Stimulated activated CD4-positive, alpha-beta T cell treated with anti-CD3 and anti-CD28 coated beads, Interleukin-4, amount 100 ng/mL, for 1 hour (primary cell): ENCODE measurements at regions not wholly inside any gene's neighbourhood (a gene's known extent, or its start where the extent isn't known, plus 50 kb on each side); places are given as distances from the start of the nearest gene placed in this dataset.
"Not testable (repeated sequence)": the region's sequence is repeated elsewhere in the genome, so short reads cannot be mapped to it uniquely, and the experiment has no call there.

ENCODE experiments used
- DNase-seq: peaks from one replicate; pipeline ENCODE4 v3.0.0-alpha.2; 2020

- no peak for DNase-seq
These were observed 123.4 kb upstream of the PDE1A start for GRCh38 chr2:182550234-182550633.

DNA sequence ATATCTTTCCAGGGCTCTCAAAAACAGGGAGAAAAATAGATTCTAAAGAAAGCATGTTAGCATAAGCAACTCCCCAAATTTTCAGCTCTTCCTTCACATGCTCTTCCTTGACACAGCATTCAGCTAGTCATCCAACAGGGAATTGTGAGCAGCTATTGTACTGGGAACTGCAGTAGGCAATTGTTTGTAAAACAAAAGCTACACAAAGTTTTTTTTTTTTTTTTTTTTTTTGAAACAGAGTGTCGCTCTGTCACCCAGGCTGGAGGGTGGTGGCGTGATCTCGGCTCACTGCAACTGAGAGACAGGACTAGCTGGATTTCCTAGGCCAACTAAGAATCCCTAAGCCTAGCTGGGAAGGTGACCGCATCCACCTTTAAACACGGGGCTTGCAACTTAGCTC lies 125.4 kb upstream of the PDE1A start:
- not testable (repeated sequence) for DNase-seq

DNA sequence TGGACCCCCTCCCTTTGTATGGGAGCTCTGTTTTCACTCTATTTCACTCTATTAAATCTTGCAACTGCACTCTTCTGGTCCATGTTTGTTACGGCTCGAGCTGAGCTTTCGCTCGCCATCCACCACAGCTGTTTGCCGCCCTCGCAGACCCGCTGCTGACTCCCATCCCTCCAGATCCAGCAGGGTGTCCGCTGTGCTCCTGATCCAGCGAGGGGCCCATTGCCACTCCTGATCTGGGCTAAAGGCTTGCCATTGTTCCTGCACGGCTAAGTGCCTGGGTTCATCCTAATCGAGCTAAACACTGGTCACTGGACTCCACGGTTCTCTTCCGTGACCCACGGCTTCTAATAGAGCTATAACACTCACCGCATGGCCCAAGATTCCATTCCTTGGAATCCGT lies 125.9 kb upstream of the PDE1A start:
- not testable (repeated sequence) for DNase-seq

- DNase-seq, result no peak
These were observed 126.6 kb upstream of the PDE1A start for GRCh38 chr2:182553483-182553882.

GRCh38 chr2:182554950-182555349 lies 128.1 kb upstream of the PDE1A start:
- no peak for DNase-seq

GRCh38 chr2:182558564-182558963 lies 131.7 kb upstream of the PDE1A start:
- DNase-seq, result no peak

DNA sequence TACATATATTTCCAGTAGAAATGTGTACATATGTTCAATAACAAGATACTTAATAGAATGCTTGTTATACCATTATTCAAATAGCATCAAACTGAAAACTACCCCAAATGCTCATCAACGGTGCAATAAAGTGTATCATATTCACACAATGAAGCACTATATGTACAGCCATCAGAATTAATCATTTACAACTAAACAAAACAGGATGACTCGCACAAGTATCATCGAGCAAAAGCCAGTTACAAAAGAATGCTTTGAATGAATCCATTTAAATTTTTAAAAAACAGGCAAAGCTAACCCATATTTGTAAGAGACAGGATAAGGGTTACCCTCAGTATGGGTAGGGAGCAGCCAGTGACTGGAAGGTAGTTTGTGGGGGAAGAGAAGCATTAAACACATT lies 132.8 kb upstream of the PDE1A start:
- DNase-seq, result no peak

- no peak for DNase-seq
These were observed 139.2 kb upstream of the PDE1A start for GRCh38 chr2:182565911-182566567.

- no peak for DNase-seq
These were observed 142.5 kb upstream of the DNAJC10 start for GRCh38 chr2:182573553-182573952.

GRCh38 chr2:182577816-182578215 lies 138.2 kb upstream of the DNAJC10 start:
- DNase-seq, result no peak

- no peak for DNase-seq
These were observed 134.7 kb upstream of the DNAJC10 start for GRCh38 chr2:182581196-182581935.

GRCh38 chr2:182584462-182584861 lies 131.6 kb upstream of the DNAJC10 start:
- DNase-seq, result no peak

DNA sequence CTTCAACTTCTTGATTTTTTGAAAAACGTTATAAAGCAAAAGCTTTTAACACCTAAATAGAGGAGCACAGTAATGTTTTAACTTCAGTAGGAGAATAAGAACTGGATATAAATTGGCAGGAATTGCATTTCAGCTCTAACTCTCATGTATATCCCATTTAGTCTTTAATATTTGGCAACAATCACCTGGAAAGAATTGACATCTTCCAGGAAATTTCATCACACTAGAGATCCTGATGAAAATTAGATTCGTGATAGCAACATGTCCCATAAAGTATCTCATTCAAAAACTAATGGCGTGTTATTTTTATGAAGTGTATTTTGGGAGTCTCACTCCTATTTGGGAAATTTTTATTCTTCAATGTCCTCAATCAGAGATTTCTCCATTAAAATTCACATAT lies 131.1 kb upstream of the DNAJC10 start:
- no peak for DNase-seq

DNA sequence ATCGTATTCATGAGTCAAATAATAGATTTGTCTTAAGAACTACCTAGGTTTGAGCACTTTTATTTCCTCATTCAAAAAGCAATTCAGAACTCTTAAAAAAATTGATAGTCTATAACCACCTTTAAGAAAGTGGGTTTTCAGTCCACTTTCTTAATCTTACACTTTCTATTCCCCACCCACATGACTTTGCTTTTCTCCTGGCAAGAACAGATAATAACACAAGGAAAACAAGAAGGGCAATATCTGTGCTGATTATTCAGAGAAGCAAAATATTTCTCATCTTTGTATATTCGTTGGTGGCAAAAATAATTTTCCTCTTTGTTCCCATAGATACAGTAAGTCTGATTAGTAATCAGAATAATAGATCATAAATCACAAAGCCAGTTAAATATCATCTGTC lies 130.6 kb upstream of the DNAJC10 start:
- no peak for DNase-seq

DNA sequence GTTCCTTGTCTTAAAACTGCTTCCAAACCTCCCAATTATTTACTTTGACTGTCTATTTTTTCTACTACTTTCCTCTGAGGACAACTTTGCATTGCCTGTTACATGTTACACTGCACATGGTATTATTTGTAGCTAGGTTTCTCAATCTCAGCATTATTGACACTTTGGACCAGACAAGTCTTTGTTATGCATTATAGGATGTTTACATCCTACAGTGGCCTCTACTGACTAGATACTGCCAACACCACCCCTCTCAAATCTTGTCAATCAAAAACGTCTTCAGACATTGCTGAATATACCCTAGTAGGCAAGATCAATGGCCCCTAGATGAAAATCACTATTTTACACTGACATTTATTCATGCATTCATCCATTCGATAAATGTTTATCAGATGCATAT lies 129.6 kb upstream of the DNAJC10 start:
- DNase-seq, result no peak

GRCh38 chr2:182587831-182588230 lies 128.2 kb upstream of the DNAJC10 start:
- DNase-seq, result no peak

DNA sequence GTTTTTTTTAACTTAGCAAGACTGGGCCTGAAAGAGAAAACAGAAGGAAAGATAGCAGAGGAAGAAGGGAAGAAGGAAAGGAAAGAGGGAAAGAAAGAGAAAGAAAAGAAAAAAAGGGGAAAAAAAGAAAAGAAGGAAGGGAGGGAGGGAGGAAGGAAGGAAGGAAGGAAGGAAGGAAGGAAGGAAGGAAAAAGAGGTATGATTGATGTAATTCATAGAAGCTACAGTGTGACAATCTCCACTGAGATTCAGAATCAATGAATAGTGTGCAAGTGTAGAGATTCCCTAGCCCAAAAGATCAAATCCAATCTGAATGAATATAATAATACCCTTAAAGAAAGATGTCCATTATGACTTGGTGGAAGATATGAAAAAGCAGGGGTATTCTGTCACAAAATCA lies 126.9 kb upstream of the DNAJC10 start:
- DNase-seq, result no peak

- DNase-seq, result no peak
These were observed 124.3 kb upstream of the DNAJC10 start for GRCh38 chr2:182591774-182592173.

- DNase-seq, result no peak
These were observed 123.2 kb upstream of the DNAJC10 start for GRCh38 chr2:182592691-182593393.

- no peak for DNase-seq
These were observed 122.6 kb upstream of the DNAJC10 start for GRCh38 chr2:182593394-182593975.

GRCh38 chr2:182594286-182594685 lies 121.8 kb upstream of the DNAJC10 start:
- no peak for DNase-seq

DNA sequence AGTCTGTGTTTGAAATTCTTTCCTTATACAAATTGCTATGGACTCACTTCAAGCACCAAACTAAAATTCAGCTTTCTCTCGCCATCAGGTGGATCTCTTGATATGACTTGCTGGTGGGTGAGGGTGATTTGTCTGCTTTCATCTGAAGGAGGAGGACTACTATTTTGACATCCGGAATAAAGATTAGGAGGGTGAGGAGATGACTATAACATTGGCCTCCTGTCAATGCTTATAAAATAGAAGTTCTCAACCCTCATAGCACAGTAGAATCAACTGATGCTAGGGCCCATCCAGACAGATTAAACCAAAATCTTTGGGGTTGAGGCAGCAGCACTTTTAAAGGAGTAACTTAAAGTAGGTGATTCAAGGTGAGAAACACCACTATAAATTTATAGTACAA lies 120.4 kb upstream of the DNAJC10 start:
- no peak for DNase-seq

DNA sequence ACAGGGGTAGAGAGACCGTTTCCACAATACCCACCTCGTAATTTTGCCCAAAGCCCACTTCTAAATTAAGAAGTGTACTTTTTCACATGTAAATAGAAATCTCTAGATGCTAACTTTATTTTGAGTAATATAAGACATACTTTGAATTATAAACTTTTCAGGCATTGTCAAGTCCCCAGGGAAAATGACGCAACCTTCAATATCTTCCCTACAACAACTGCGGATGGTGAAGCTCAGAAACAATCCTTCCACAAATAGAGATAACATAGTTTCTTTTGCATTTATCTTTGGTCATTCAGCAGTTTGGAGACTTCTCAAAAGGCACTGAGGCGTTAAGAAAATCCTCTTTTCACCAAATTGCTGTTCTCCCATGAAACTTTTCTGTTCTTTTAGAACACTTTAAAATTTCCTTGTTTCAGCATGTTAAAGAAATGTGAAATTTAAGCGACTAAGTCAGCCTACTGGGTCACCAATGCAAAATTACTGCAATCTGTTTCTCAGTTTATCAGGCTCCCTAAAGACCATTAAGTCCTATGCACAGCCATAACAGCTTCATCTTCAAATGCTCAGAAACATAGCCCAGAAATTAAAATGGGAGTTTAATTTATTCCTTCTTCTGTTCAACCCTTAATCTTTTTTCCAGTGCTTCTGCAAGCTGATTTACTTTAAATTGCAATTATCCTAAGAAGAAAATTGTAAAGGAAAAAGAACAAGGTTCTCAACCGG lies 118.3 kb upstream of the DNAJC10 start:
- DNase-seq, result no peak
